NT2/D1 (cell line): ENCODE measurements at regions not wholly inside any gene's neighbourhood (a gene's known extent, or its start where the extent isn't known, plus 50 kb on each side); places are given as distances from the start of the nearest gene placed in this dataset.

ENCODE experiments used
- DNase-seq: peaks from one replicate; pipeline ENCODE4 v3.0.0-alpha.2; 2011; ENCODE audit warnings: low read depth, low spot score
- H3K27me3 ChIP-seq: 2 replicates; pipeline ENCODE4 v1.6.0; 2011; ENCODE audit warnings: mild to moderate bottlenecking; ENCODE audit not compliant: insufficient read length, insufficient read depth
- H3K36me3 ChIP-seq: 2 replicates; pipeline ENCODE4 v1.6.1; 2011; ENCODE audit warnings: mild to moderate bottlenecking, low read length, mixed read lengths; ENCODE audit not compliant: insufficient read depth, insufficient read length
- H3K4me1 ChIP-seq: 2 replicates; pipeline ENCODE4 v1.5.1; 2011; ENCODE audit not compliant: insufficient read depth, insufficient read length
- H3K4me3 ChIP-seq: 2 replicates; pipeline ENCODE4 v1.5.1; 2011; ENCODE audit warnings: low read depth; ENCODE audit not compliant: insufficient read length
- H3K9ac ChIP-seq: 2 replicates; pipeline ENCODE4 v1.6.0; 2011; ENCODE audit warnings: low read depth; ENCODE audit not compliant: insufficient read length
- H3K9me3 ChIP-seq: 2 replicates; pipeline ENCODE4 v1.5.1; 2011; ENCODE audit warnings: mild to moderate bottlenecking, low read length; ENCODE audit not compliant: insufficient read depth
- SUZ12 ChIP-seq: IDR thresholded peaks from 2 replicates; pipeline ENCODE4 v1.6.1; 2011; ENCODE audit not compliant: insufficient read length, insufficient read depth; ENCODE audit errors: extremely low read depth
- YY1 ChIP-seq: IDR thresholded peaks from 2 replicates; pipeline ENCODE4 v1.6.1; 2011; ENCODE audit not compliant: insufficient read length, insufficient read depth
- ZNF274 ChIP-seq: IDR thresholded peaks from 2 replicates; pipeline ENCODE4 v1.6.1; 2011; ENCODE audit warnings: mild to moderate bottlenecking, low read depth, low read length

DNA sequence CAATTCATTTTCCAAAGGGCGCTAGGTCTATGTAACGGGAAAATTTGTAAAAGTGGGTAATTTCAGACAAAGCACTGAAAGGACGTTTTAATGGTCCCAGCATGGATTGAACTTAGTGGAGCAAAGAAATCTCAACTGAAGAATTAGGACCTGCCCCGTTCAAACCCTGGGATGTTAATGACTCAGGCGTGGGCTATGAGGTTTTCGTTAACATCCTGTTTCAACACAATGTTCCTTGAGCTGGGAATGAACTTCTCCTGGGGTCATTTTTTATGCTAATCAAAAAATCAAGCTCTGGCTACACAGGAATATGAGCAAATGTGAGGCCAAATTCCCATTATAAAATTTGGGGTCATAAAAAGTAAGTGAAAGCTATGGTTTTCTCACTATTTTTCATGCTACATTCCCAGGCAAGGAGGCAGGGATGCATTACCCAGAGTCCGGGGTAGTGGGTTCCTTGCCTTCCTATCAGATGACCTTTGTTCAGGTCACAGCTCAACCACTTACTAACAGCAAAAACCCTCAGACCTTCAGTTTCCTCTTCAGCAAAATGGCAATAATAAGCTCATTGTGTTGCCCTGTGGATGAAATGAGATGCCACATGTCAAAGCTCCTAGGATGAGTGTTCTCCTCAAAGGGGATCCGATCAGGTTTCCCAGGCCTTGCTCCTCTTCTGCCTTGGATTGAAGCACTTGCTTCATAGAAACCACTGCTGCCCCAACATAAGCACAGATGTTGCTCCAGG lies 271.4 kb downstream of the ARRDC4 start:
- no peak for DNase-seq
- Histone ChIP-seq H3K36me3 (no peaks in the 10 kb centered on the region), H3K9me3 (no peaks in the 10 kb centered on the region), H3K9ac (no peak overlapping the region), H3K27me3 (no peaks in the 10 kb centered on the region), H3K4me1 (no peaks in the 10 kb centered on the region), H3K4me3 (no peak overlapping the region)
- TF ChIP-seq SUZ12 (no peak), ZNF274 (no peak), YY1 (no peak)

DNA sequence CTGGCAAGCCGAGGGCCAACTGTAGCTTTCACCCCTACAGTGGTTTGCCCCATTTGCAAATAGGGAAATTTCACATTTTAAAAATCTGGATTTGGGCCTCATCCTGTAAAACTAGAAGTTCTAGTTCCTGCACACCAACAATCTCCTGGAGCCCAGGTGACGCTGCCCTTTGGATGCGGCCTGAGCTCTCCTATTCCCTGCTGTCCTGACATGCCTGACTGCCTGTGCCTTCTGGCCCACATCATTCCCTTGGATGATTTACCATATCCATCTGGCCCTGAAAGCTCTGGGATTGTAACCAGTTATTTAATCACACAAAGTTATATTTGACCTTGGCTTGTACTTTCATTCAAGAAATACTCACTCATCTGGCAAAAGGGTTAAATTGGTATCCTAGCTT lies 272.3 kb downstream of the ARRDC4 start:
- Histone ChIP-seq H3K36me3 (no peaks in the 10 kb centered on the region), H3K27me3 (no peaks in the 10 kb centered on the region), H3K4me3 (no peak overlapping the region), H3K4me1 (no peaks in the 10 kb centered on the region), H3K9me3 (no peaks in the 10 kb centered on the region), H3K9ac (no peak overlapping the region)
- DNase-seq = no peak
- TF ChIP-seq ZNF274 (no peak), YY1 (no peak), SUZ12 (no peak)

DNA sequence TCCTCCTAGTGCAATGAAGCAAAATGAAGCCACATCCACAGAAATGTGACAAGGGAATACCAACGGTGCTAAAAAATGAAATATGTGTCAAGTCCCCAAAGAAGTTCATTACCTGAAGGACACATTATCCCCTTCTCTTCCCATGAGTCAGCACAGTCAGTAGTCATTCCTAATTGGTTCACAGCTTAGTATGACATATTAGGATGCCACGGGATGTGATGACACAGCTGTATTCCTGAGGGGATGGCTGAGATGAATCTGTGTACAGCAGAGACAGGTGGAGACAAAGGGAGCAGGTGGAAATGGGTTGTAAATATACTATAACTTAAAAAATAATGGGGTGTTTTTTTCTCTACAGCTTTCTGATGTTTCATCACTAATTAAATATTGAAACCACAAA lies 273.4 kb downstream of the ARRDC4 start:
- H3K27me3 ChIP-seq = no peaks in the 10 kb centered on the region
- DNase-seq = no peak
- no peaks in the 10 kb centered on the region for H3K9me3 ChIP-seq
- no peak overlapping the region for H3K9ac ChIP-seq
- H3K4me1 ChIP-seq = no peaks in the 10 kb centered on the region
- H3K4me3 ChIP-seq = no peak overlapping the region
- no peaks in the 10 kb centered on the region for H3K36me3 ChIP-seq
- no peak for TF ChIP-seq YY1
- TF ChIP-seq ZNF274 = no peak
- no peak for TF ChIP-seq SUZ12

DNA sequence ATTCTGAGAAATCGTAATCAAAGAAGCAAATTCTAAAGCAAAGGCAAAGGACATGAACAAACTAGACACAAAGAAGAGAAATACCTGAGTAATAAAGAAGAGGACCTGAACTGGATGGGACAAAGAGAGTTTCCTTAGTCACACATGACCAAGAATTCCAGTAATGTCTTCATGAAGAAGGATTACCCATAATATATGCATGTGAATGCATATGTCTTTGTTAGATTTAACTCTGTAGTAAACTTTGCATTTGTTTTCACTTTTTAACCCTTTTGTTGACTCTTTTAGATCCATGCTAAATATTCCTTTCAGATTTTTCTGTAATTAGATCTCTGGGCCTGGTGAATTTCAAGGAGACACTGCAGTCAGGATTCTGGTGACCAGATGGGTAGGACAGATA lies 279.8 kb downstream of the ARRDC4 start:
- H3K27me3 ChIP-seq = no peaks in the 10 kb centered on the region
- H3K4me3 ChIP-seq = no peak overlapping the region
- no peaks in the 10 kb centered on the region for H3K9me3 ChIP-seq
- H3K36me3 ChIP-seq = no peaks in the 10 kb centered on the region
- no peak overlapping the region for H3K9ac ChIP-seq
- DNase-seq = no peak
- no peak for TF ChIP-seq ZNF274
- no peak for TF ChIP-seq YY1
- no peak for TF ChIP-seq SUZ12
- no peaks in the 10 kb centered on the region for H3K4me1 ChIP-seq

DNA sequence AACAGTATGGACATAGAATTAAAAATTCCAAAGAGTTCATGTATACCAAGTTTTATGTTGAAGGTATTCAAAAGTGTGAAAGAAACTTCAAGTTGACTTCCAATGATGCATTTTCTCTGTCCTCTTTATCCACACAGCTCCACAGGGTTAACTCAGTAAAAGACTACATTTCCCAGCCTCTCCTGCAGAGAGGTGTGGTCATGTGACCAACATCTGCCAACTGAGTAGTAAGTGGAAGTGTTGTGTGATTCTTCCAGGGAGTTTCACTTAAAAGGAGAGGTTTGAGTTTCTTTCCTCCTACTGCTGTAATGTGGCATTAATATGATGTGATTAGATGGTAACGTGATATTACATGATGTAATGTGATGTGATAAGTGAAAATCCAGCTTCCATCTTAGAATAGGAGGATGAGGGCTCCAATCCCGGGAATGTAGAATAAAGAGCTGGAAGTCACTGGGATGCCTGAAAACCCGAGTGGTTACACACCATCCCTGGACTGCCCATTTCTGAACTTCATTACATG lies 280.6 kb downstream of the ARRDC4 start:
- H3K4me3 ChIP-seq = no peak overlapping the region
- no peaks in the 10 kb centered on the region for H3K36me3 ChIP-seq
- no peak overlapping the region for H3K9ac ChIP-seq
- TF ChIP-seq SUZ12 = no peak
- no peaks in the 10 kb centered on the region for H3K27me3 ChIP-seq
- H3K4me1 ChIP-seq = no peaks in the 10 kb centered on the region
- no peaks in the 10 kb centered on the region for H3K9me3 ChIP-seq
- no peak for DNase-seq

DNA sequence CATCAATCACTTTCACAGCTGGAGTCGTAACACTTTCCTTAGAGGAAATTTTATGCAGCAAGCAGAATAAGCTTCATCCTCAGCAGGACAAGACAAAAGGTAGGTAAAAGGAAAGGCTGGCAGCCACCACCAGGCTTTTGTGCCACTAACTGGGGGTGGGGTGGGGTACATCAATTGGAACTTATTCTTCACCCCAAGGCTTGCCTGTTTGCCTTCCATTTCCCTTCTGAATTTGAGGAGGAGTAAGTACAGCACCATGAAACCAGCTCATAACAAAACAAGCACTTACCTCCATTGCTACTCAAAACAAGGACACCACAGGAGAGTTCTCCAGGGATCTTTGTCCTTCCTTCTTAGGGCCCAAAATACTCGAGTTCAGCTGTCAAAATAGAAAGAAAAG lies 296.8 kb downstream of the ARRDC4 start:
- no peak overlapping the region for H3K9ac ChIP-seq
- peak; percentile 40 for DNase-seq
- no peaks in the 10 kb centered on the region for H3K27me3 ChIP-seq
- TF ChIP-seq YY1 = no peak
- no peak for TF ChIP-seq SUZ12
- no peaks in the 10 kb centered on the region for H3K4me1 ChIP-seq
- H3K4me3 ChIP-seq = no peak overlapping the region
- no peaks in the 10 kb centered on the region for H3K36me3 ChIP-seq
- H3K9me3 ChIP-seq = peaks cover 27% of the 10 kb centered on the region

DNA sequence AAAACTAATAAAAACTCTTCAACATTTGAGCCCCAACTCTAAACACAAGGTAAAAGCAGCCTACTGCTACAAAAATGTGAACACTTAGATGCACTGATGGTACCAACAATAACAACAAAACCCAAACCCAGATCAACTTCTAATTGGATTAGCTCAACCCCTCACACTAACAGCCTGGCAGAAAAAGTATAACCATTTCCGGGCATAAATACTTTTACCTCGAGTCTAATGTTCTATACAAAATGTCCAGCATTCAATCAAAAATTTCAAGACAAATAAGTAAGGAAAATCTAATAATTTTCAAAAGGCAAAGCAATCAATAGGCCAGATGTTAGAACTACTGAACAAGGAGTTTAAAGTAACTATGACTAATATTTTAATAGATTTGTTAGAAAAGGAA lies 303.3 kb downstream of the ARRDC4 start:
- H3K36me3 ChIP-seq = no peaks in the 10 kb centered on the region
- DNase-seq = no peak
- TF ChIP-seq ZNF274 (no peak), YY1 (no peak), SUZ12 (no peak)
- peaks cover 27% of the 10 kb centered on the region for H3K9me3 ChIP-seq
- H3K4me3 ChIP-seq = no peak overlapping the region
- no peaks in the 10 kb centered on the region for H3K27me3 ChIP-seq
- no peak overlapping the region for H3K9ac ChIP-seq
- no peaks in the 10 kb centered on the region for H3K4me1 ChIP-seq
